PC-9 (cell line): ENCODE measurements at regions not wholly inside any gene's neighbourhood (a gene's known extent, or its start where the extent isn't known, plus 50 kb on each side); places are given as distances from the start of the nearest gene placed in this dataset.

Source experiments
- BruUV-seq: library from RNA; stranded (reverse); fragments of 400-500 nt; replicated peaks from 2 replicates; lab custom pipeline; 2021; lab: Mats Ljungman, UMichigan
- CTCF ChIA-PET: fragments of 300-600 bp; sonication (Branson Sonifier 250); formaldehyde crosslinking; loops from one replicate; lab custom pipeline; 2022; ENCODE audit warnings: antibody characterized with exemption; lab: Charles Lee
- POLR2A ChIA-PET: fragments of 300-600 bp; sonication (Branson Sonifier 250); formaldehyde crosslinking; loops from one replicate; lab custom pipeline; 2022; ENCODE audit warnings: antibody characterized with exemption; ENCODE audit not compliant: unreplicated experiment; lab: Charles Lee
- DNase-seq, 2 experiments: peaks; one replicate each; pipeline versions ENCODE4 v3.0.0 to v3.0.0-alpha.2; 2015 to 2022; ENCODE audit warnings: mixed read lengths in 1 of 2
- H2AFZ ChIP-seq: fragments of 200-600 bp; sonication (generic); 2 replicates; pipeline ENCODE4 v1.8.1; 2017; ENCODE audit warnings: antibody characterized with exemption
- H3F3A ChIP-seq: fragments of 200-600 bp; sonication (generic); 2 replicates; pipeline ENCODE4 v1.8.1; 2017; ENCODE audit warnings: antibody characterized with exemption, mild to moderate bottlenecking, low read depth; ENCODE audit not compliant: insufficient read depth
- H3K27ac ChIP-seq: fragments of 200-600 bp; sonication (generic); 2 replicates; pipeline ENCODE4 v1.6.1; 2016; ENCODE audit warnings: mixed run types
- H3K27me3 ChIP-seq: fragments of 200-600 bp; sonication (generic); 2 replicates; pipeline ENCODE4 v1.6.1; 2016; ENCODE audit warnings: low read depth, mixed run types; ENCODE audit not compliant: insufficient read depth
- H3K36me3 ChIP-seq: fragments of 200-600 bp; sonication (generic); 2 replicates; pipeline ENCODE4 v1.6.1; 2016; ENCODE audit warnings: low read depth, mixed run types
- H3K4me1 ChIP-seq: fragments of 200-600 bp; sonication (generic); replicated peaks from 2 replicates; pipeline ENCODE4 v1.6.1; 2016; ENCODE audit warnings: mixed run types; ENCODE audit not compliant: insufficient read depth
- H3K4me2 ChIP-seq: fragments of 200-600 bp; sonication (generic); 2 replicates; pipeline ENCODE4 v1.6.1; 2017; ENCODE audit warnings: mixed run types
- H3K4me3 ChIP-seq: fragments of 200-600 bp; sonication (generic); 2 replicates; pipeline ENCODE4 v1.6.1; 2016; ENCODE audit warnings: mixed run types
- H3K79me2 ChIP-seq: fragments of 200-600 bp; sonication (generic); 2 replicates; pipeline ENCODE4 v1.6.1; 2017; ENCODE audit warnings: low read depth, mixed run types
- H3K9me2 ChIP-seq: fragments of 200-600 bp; sonication (generic); 2 replicates; pipeline ENCODE4 v1.8.1; 2017; ENCODE audit warnings: mild to moderate bottlenecking; ENCODE audit not compliant: insufficient read depth
- H3K9me3 ChIP-seq: fragments of 200-600 bp; sonication (generic); 2 replicates; pipeline ENCODE4 v1.8.1; 2016; ENCODE audit warnings: low read depth; ENCODE audit not compliant: insufficient read depth
- H4K20me1 ChIP-seq: fragments of 200-600 bp; sonication (generic); 2 replicates; pipeline ENCODE4 v1.8.1; 2017; ENCODE audit not compliant: insufficient read depth
- EZH2 ChIP-seq: fragments of 200-600 bp; sonication (generic); IDR thresholded peaks from 2 replicates; pipeline ENCODE4 v1.8.0; 2017; ENCODE audit warnings: antibody characterized with exemption, low read depth
- intact Hi-C: fragments of 100-400 bp; cut with micrococcal nuclease; formaldehyde crosslinking; loops from one replicate; pipeline ENCODE4 v1.10.0; 2022; ENCODE audit not compliant: unreplicated experiment
- TF ChIP-seq, protein P1 (sequence below): fragments of 200-600 bp; sonication (generic); conservative IDR thresholded peaks from 2 replicates; pipeline ENCODE4 v1.6.1; 2017; ENCODE audit warnings: mixed run types, antibody characterized with exemption, mild to moderate bottlenecking, moderate library complexity

DNA sequence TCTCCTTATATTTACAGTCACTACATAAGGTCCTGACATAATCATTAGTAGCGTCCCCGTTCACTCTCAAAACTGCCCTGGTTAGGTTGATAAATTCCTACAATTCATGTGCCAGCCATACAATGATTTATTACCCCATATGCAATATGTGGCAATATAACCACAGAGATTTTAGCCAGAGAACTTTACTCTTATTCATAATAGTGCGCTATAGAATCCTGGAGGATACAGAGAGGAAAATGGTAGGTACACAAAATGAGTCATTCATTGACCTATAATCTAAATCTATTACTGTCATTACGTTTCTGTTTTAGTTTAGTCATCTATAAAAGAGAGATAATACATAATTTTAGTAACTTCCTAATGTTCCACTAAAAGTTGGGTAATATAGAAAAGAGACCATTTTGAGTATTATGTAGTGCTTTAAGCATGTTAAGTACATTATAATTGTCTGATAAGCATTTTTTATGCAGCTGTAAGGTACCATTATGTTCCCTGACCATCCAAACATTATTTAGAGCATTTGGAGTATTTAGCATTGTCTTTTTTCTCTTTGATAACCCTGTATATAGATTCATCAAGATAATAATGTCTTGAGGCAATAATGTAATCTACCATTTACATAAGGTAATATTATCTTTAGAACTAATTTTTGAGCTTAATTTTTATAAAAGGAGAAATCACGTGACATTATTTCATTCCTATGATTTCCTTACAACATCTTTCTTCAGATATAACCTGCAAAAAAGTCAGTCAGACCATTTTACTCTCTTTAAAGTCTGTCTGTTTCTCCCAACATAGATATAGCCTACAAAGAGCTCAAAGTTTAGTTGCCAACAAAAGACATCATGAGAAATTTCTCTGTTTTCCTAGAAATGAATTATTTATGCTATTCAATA is 655.5 kb upstream of the ZNF608 start:
- Histone ChIP-seq H3K9me2 (no peaks in the 10 kb centered on the region), H3K9me3 (peaks cover 40% of the 10 kb centered on the region), H4K20me1 (no peaks in the 10 kb centered on the region), H3K36me3 (0 out of 2 replicates have a peak, but pooled peaks cover 7% of the 10 kb centered on the region), H3K27me3 (no peaks in the 10 kb centered on the region), H3F3A (peaks cover 10% of the 10 kb centered on the region), H3K4me1 (peaks cover 19% of the 10 kb centered on the region), H3K27ac (peak overlapping the region; percentile 64), H3K79me2 (no peaks in the 10 kb centered on the region), H3K4me2 (peak overlapping the region; percentile 38), H2AFZ (no peak overlapping the region), H3K4me3 (no peak overlapping the region)
- TF ChIP-seq EZH2, result no peak
- TF ChIP-seq, protein P1, sequence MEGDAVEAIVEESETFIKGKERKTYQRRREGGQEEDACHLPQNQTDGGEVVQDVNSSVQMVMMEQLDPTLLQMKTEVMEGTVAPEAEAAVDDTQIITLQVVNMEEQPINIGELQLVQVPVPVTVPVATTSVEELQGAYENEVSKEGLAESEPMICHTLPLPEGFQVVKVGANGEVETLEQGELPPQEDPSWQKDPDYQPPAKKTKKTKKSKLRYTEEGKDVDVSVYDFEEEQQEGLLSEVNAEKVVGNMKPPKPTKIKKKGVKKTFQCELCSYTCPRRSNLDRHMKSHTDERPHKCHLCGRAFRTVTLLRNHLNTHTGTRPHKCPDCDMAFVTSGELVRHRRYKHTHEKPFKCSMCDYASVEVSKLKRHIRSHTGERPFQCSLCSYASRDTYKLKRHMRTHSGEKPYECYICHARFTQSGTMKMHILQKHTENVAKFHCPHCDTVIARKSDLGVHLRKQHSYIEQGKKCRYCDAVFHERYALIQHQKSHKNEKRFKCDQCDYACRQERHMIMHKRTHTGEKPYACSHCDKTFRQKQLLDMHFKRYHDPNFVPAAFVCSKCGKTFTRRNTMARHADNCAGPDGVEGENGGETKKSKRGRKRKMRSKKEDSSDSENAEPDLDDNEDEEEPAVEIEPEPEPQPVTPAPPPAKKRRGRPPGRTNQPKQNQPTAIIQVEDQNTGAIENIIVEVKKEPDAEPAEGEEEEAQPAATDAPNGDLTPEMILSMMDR, result no peak
- DNase-seq, result peak in 1 of 2 experiments; percentile 86
- no TSS peak for BruUV-seq
- intact Hi-C loops, result no loop called here
- ChIA-PET CTCF (no interaction called here), POLR2A (no interaction called here)

DNA sequence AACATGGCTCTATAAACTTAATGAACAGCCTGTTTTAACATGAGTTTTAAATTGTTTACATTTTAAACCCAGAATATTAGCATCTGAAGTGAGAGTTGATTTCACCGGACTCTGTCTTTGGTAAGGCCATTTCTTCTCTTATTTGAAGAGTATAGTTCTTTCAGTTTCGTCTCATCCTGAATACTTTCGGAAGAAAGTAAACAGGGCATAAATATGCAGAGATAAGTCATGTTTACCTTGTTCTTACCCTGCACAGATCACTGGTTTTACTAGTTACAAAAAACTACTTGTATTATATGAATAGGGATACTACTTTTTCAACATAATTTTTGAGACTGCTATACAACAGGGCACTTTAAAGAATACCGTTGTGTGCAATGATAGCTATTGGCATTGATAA is 656.3 kb upstream of the ZNF608 start:
- Histone ChIP-seq H3K4me3 (no peak overlapping the region), H3K27me3 (no peaks in the 10 kb centered on the region), H3F3A (peaks cover 10% of the 10 kb centered on the region), H3K9me3 (peaks cover 46% of the 10 kb centered on the region), H3K9me2 (no peaks in the 10 kb centered on the region), H3K4me2 (no peak overlapping the region), H3K27ac (peak overlapping the region; percentile 64), H3K36me3 (0 out of 2 replicates have a peak, but pooled peaks cover 7% of the 10 kb centered on the region), H3K79me2 (no peaks in the 10 kb centered on the region), H3K4me1 (peaks cover 19% of the 10 kb centered on the region), H2AFZ (no peak overlapping the region), H4K20me1 (no peaks in the 10 kb centered on the region)
- BruUV-seq, result no TSS peak
- intact Hi-C loops, result no loop called here
- ChIA-PET POLR2A (no interaction called here), CTCF (no interaction called here)
- TF ChIP-seq, protein P1, result no peak
- TF ChIP-seq EZH2, result no peak
- no peak for DNase-seq

DNA sequence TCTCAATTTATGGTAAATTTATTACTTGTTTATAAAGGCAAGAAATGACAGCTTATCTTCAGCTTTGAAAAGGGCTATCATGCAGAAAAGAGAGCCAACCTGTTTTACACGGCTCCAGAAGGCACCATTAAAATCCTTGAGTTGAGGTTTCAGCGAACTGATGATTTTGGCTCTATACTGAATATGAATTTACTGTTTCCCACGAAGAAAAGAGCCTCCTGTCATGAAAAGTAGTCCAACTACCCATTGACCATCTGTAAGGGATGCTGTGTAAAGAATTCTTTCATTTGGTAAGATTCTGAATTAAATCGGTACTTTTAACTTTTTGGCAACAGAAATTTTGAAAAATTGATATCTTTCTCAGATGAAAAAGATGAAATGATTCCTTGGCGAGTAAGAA is 657.6 kb upstream of the ZNF608 start:
- Histone ChIP-seq H4K20me1 (no peaks in the 10 kb centered on the region), H3K36me3 (0 out of 2 replicates have a peak, but pooled peaks cover 7% of the 10 kb centered on the region), H3K27me3 (no peaks in the 10 kb centered on the region), H3K27ac (no peak overlapping the region), H3K4me3 (no peak overlapping the region), H3K79me2 (no peaks in the 10 kb centered on the region), H3K4me2 (no peak overlapping the region), H3F3A (peaks cover 23% of the 10 kb centered on the region), H3K9me2 (no peaks in the 10 kb centered on the region), H3K4me1 (peaks cover 28% of the 10 kb centered on the region), H2AFZ (no peak overlapping the region), H3K9me3 (peaks cover 47% of the 10 kb centered on the region)
- CTCF ChIA-PET, result no interaction called here
- TF ChIP-seq EZH2, result no peak
- TF ChIP-seq, protein P1, result no peak
- DNase-seq, result no peak
- intact Hi-C loops, result no loop called here
- no TSS peak for BruUV-seq
- POLR2A ChIA-PET, result no interaction called here
